Astrocyte (in vitro differentiated cells and primary cell): ENCODE measurements at regions not wholly inside any gene's neighbourhood (a gene's known extent, or its start where the extent isn't known, plus 50 kb on each side); places are given as distances from the start of the nearest gene placed in this dataset.

Experiments
- DNase-seq: peaks from one replicate; pipeline ENCODE4 v3.0.0-alpha.2; 2010; ENCODE audit warnings: low read depth
- FAIRE-seq: peaks from 2 replicates; lab custom pipeline; 2011; peaks lifted over from hg19 to GRCh38; lab: Jason Lieb, UNC
- H2AFZ ChIP-seq: 2 replicates; pipeline ENCODE4 v1.6.0; 2012; ENCODE audit warnings: low read depth, low read length, inconsistent platforms
- H3K27ac ChIP-seq: 2 replicates; pipeline ENCODE4 v1.5.1; 2011; ENCODE audit warnings: low read depth, low read length, inconsistent platforms
- H3K27me3 ChIP-seq: 2 replicates; pipeline ENCODE4 v1.6.0; 2011; ENCODE audit warnings: low read length, inconsistent platforms; ENCODE audit not compliant: insufficient read depth
- H3K36me3 ChIP-seq: 2 replicates; pipeline ENCODE4 v1.5.1; 2011; ENCODE audit warnings: low read length, inconsistent platforms; ENCODE audit not compliant: insufficient read depth
- H3K4me1 ChIP-seq: 2 replicates; pipeline ENCODE4 v1.5.1; 2011; ENCODE audit warnings: low read length, inconsistent platforms; ENCODE audit not compliant: insufficient read depth
- H3K4me2 ChIP-seq: 2 replicates; pipeline ENCODE4 v1.6.0; 2012; ENCODE audit warnings: low read length, inconsistent platforms
- H3K4me3 ChIP-seq: 2 replicates; pipeline ENCODE4 v1.5.1; 2011; ENCODE audit warnings: low read depth, mild to moderate bottlenecking, low read length, inconsistent platforms; ENCODE audit not compliant: insufficient read depth
- H3K79me2 ChIP-seq: 2 replicates; pipeline ENCODE4 v1.6.0; 2012; ENCODE audit warnings: mild to moderate bottlenecking, low read length, inconsistent platforms; ENCODE audit not compliant: insufficient read depth
- H3K9ac ChIP-seq: 2 replicates; pipeline ENCODE4 v1.6.0; 2012; ENCODE audit warnings: mild to moderate bottlenecking, low read length, inconsistent platforms
- H3K9me3 ChIP-seq: 2 replicates; pipeline ENCODE4 v1.5.1; 2012; ENCODE audit warnings: low read depth, mild to moderate bottlenecking, low read length, inconsistent platforms; ENCODE audit not compliant: insufficient read depth
- H4K20me1 ChIP-seq: 2 replicates; pipeline ENCODE4 v1.6.0; 2012; ENCODE audit warnings: low read length, inconsistent platforms; ENCODE audit not compliant: insufficient read depth
- H3K27ac Mint-ChIP-seq: one replicate; pipeline ENCODE4 v1.8.0; 2021; ENCODE audit warnings: mild to moderate bottlenecking, mixed read lengths; ENCODE audit not compliant: unreplicated experiment
- H3K27me3 Mint-ChIP-seq: one replicate; pipeline ENCODE4 v1.8.0; 2021; ENCODE audit warnings: low read depth, mixed read lengths; ENCODE audit not compliant: unreplicated experiment
- H3K36me3 Mint-ChIP-seq: one replicate; pipeline ENCODE4 v1.8.0; 2021; ENCODE audit warnings: low read depth, mixed read lengths; ENCODE audit not compliant: unreplicated experiment
- H3K4me1 Mint-ChIP-seq: one replicate; pipeline ENCODE4 v1.8.0; 2021; ENCODE audit warnings: low read depth, mixed read lengths; ENCODE audit not compliant: unreplicated experiment
- H3K4me3 Mint-ChIP-seq: one replicate; pipeline ENCODE4 v1.8.0; 2021; ENCODE audit warnings: mild to moderate bottlenecking, moderate library complexity, mixed read lengths; ENCODE audit not compliant: unreplicated experiment
- H3K9me3 Mint-ChIP-seq: one replicate; pipeline ENCODE4 v1.8.0; 2021; ENCODE audit warnings: mild to moderate bottlenecking, mixed read lengths; ENCODE audit not compliant: unreplicated experiment
- EZH2 ChIP-seq: IDR thresholded peaks from 2 replicates; pipeline ENCODE4 v1.6.1; 2012; ENCODE audit warnings: mild to moderate bottlenecking, low read length, inconsistent platforms; ENCODE audit not compliant: insufficient read depth
- TF ChIP-seq, protein P1 (sequence below): IDR thresholded peaks from 2 replicates; pipeline ENCODE4 v1.5.1; 2011; ENCODE audit warnings: low read depth, mild to moderate bottlenecking, inconsistent platforms, low read length, moderate library complexity; ENCODE audit not compliant: insufficient read depth

DNA sequence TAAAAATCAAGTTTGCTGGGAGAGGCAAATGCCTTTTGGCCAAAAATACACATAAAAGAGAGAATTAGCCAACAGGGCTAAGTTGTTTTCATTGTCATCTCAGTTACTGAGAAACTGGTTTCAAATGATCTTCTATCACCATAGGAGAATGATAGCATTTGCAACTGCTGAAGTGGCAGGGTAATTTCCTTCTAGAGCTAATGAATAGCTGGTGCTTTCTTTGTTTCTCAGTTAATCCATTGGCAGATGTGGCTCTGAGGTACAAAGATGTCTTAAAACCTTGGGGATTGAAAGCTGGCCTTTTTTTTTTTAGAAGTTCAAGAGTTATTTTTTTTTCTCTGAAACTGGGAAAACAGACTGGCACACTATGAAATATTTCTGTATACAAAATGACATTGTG, 332.7 kb upstream of the KLF12 start:
- H2AFZ ChIP-seq, result no peak overlapping the region
- no peaks in the 10 kb centered on the region for H3K36me3 ChIP-seq
- Mint-ChIP-seq H3K27me3 (peaks cover 3% of the 10 kb centered on the region), H3K36me3 (no peaks in the 10 kb centered on the region), H3K27ac (no peak overlapping the region), H3K4me1 (no peaks in the 10 kb centered on the region), H3K4me3 (no peak overlapping the region), H3K9me3 (no peaks in the 10 kb centered on the region)
- no peaks in the 10 kb centered on the region for H4K20me1 ChIP-seq
- H3K4me1 ChIP-seq, result no peaks in the 10 kb centered on the region
- H3K79me2 ChIP-seq, result no peaks in the 10 kb centered on the region
- H3K9ac ChIP-seq, result no peak overlapping the region
- H3K27ac ChIP-seq, result no peak overlapping the region
- H3K9me3 ChIP-seq, result no peaks in the 10 kb centered on the region
- no peak for FAIRE-seq
- H3K27me3 ChIP-seq, result no peaks in the 10 kb centered on the region
- TF ChIP-seq, protein P1, sequence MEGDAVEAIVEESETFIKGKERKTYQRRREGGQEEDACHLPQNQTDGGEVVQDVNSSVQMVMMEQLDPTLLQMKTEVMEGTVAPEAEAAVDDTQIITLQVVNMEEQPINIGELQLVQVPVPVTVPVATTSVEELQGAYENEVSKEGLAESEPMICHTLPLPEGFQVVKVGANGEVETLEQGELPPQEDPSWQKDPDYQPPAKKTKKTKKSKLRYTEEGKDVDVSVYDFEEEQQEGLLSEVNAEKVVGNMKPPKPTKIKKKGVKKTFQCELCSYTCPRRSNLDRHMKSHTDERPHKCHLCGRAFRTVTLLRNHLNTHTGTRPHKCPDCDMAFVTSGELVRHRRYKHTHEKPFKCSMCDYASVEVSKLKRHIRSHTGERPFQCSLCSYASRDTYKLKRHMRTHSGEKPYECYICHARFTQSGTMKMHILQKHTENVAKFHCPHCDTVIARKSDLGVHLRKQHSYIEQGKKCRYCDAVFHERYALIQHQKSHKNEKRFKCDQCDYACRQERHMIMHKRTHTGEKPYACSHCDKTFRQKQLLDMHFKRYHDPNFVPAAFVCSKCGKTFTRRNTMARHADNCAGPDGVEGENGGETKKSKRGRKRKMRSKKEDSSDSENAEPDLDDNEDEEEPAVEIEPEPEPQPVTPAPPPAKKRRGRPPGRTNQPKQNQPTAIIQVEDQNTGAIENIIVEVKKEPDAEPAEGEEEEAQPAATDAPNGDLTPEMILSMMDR, result no peak
- no peak for TF ChIP-seq EZH2
- H3K4me2 ChIP-seq, result no peak overlapping the region
- H3K4me3 ChIP-seq, result no peak overlapping the region
- DNase-seq, result no peak

DNA sequence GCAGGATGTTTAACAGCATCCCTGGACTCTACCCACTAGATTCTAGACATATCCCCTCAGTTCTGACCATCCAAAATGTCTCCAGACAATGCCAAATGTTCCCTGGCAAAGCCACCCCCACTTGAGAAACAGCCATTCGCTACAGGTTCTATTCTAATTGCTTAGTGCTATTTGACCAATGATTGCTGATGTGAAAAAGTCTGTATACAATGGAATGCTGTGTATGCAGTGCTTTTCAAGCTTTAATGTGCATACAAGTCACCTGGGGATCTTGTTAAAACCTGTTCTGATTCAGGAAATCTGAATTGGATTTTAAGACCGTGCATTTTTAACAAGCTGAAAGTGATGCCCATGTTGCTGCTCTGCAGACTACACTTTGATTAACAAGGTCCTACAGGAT, 331.8 kb upstream of the KLF12 start:
- H3K27ac ChIP-seq, result no peak overlapping the region
- H3K79me2 ChIP-seq, result no peaks in the 10 kb centered on the region
- no peaks in the 10 kb centered on the region for H3K9me3 ChIP-seq
- no peak overlapping the region for H2AFZ ChIP-seq
- peaks cover 3% of the 10 kb centered on the region for H3K27me3 Mint-ChIP-seq
- DNase-seq, result no peak
- H3K9me3 Mint-ChIP-seq, result no peaks in the 10 kb centered on the region
- H3K27me3 ChIP-seq, result no peaks in the 10 kb centered on the region
- no peaks in the 10 kb centered on the region for H3K36me3 ChIP-seq
- H3K36me3 Mint-ChIP-seq, result no peaks in the 10 kb centered on the region
- H3K4me3 ChIP-seq, result no peak overlapping the region
- H4K20me1 ChIP-seq, result no peaks in the 10 kb centered on the region
- H3K4me1 ChIP-seq, result no peaks in the 10 kb centered on the region
- no peak overlapping the region for H3K4me2 ChIP-seq
- no peak overlapping the region for H3K27ac Mint-ChIP-seq
- H3K9ac ChIP-seq, result no peak overlapping the region
- no peaks in the 10 kb centered on the region for H3K4me1 Mint-ChIP-seq
- no peak overlapping the region for H3K4me3 Mint-ChIP-seq
- FAIRE-seq, result no peak
- TF ChIP-seq, protein P1, result no peak
- TF ChIP-seq EZH2, result no peak

DNA sequence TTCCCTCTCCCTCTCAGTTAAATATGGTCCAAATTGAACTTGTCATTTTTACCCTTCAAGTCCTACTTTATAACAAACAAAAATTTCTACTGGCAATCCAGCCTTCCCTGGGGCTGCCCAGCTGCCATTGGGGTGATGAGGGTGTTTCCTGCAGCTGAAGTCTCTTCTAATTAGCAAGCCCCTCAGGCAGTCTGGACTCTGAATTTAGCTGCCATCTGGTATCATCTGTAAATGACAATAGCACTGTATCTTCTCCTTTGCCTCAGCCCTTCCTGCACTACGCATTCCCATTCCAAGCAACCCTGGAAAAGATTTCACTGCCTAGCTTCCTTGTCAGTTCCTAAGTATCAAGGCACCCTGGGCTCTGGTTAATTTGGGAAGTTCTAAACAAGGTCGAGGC, 331.1 kb upstream of the KLF12 start:
- no peaks in the 10 kb centered on the region for H3K79me2 ChIP-seq
- no peak overlapping the region for H3K4me3 ChIP-seq
- Mint-ChIP-seq H3K4me3 (no peak overlapping the region), H3K9me3 (no peaks in the 10 kb centered on the region), H3K36me3 (no peaks in the 10 kb centered on the region), H3K4me1 (no peaks in the 10 kb centered on the region), H3K27me3 (peaks cover 3% of the 10 kb centered on the region), H3K27ac (no peak overlapping the region)
- no peaks in the 10 kb centered on the region for H4K20me1 ChIP-seq
- no peaks in the 10 kb centered on the region for H3K36me3 ChIP-seq
- no peaks in the 10 kb centered on the region for H3K4me1 ChIP-seq
- no peak overlapping the region for H3K27ac ChIP-seq
- no peaks in the 10 kb centered on the region for H3K27me3 ChIP-seq
- H3K9ac ChIP-seq, result no peak overlapping the region
- TF ChIP-seq, protein P1, result no peak
- TF ChIP-seq EZH2, result no peak
- H3K4me2 ChIP-seq, result no peak overlapping the region
- FAIRE-seq (no peak), DNase-seq (no peak)
- no peak overlapping the region for H2AFZ ChIP-seq
- no peaks in the 10 kb centered on the region for H3K9me3 ChIP-seq
